Peyer's patch (tissue), 4 donors: ENCODE measurements at regions not wholly inside any gene's neighbourhood (a gene's known extent, or its start where the extent isn't known, plus 50 kb on each side); places are given as distances from the start of the nearest gene placed in this dataset.

Source experiments
- POLR2A ChIP-seq, 2 donors: fragments of 450-650 bp; IDR thresholded peaks; one replicate each; pipeline ENCODE4 v1.5.1; 2017; ENCODE audit warnings: antibody characterized with exemption in 2 of 2, mild to moderate bottlenecking in 2 of 2, moderate library complexity in 2 of 2
- TF ChIP-seq, protein P1 (sequence below), 6 experiments: fragments of 450-650 bp in 4 of 6; fragments of 200-600 bp in 2 of 6; sonication (generic) in 1 of 6; IDR thresholded peaks; one replicate each; pipeline ENCODE4 v1.5.1; 2017 to 2019; ENCODE audit warnings: antibody characterized with exemption in 6 of 6, mild to moderate bottlenecking in 3 of 6, moderate library complexity in 1 of 6

DNA sequence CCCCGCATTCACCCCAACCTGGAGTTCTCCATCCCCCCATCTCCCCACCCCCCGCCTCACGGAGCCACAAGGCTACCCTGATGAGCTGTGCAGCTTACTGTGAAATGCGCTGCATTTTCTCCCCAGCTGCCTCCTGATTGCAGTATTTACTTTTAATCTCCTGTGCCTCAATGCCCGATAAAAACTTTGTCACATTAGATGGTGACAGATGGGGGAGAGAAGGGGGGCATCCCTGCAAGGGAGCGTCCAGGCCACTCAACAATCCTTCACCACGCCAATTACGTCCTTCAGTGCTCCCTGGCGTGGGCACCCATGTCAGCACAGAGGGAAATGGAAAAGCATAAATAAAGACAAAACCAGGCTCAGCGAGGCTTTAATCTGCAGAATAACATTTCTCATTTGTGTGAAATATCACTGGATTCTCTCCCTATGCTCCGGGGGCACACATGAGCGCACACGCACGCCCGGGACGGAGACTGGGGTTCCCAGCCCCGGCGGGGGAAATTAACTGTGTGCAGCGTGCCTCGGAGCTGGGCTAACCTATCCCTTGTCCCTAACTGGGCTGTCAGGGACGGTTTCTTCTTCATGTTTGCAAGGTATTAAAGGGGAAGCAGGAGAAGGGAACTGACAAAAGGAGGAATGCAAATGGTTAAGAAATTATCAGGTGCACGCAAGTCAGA is 186.7 kb upstream of the VASH1 start:
- TF ChIP-seq, protein P1, sequence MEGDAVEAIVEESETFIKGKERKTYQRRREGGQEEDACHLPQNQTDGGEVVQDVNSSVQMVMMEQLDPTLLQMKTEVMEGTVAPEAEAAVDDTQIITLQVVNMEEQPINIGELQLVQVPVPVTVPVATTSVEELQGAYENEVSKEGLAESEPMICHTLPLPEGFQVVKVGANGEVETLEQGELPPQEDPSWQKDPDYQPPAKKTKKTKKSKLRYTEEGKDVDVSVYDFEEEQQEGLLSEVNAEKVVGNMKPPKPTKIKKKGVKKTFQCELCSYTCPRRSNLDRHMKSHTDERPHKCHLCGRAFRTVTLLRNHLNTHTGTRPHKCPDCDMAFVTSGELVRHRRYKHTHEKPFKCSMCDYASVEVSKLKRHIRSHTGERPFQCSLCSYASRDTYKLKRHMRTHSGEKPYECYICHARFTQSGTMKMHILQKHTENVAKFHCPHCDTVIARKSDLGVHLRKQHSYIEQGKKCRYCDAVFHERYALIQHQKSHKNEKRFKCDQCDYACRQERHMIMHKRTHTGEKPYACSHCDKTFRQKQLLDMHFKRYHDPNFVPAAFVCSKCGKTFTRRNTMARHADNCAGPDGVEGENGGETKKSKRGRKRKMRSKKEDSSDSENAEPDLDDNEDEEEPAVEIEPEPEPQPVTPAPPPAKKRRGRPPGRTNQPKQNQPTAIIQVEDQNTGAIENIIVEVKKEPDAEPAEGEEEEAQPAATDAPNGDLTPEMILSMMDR (IDR thresholded peaks at IDR 0.05): no peak
- no peak for TF ChIP-seq POLR2A (IDR thresholded peaks at IDR 0.05)
